Stimulated activated naive B cell treated with anti-CD40 and anti-IgM and Interleukin-4, amounts not matched to agents 10 μg/mL and 1 μg/mL and 100 μg/mL, for 72 hours (primary cell): ENCODE measurements at regions not wholly inside any gene's neighbourhood (a gene's known extent, or its start where the extent isn't known, plus 50 kb on each side); places are given as distances from the start of the nearest gene placed in this dataset.

ENCODE experiments used
- ATAC-seq, 2 donors: fragments of 150-1000 bp; cut with Tn5 transposase; replicated peaks; 2 replicates each; pipeline ENCODE4 v1.10.0; 2021; ENCODE audit warnings: moderate library complexity in 1 of 2
- DNase-seq: peaks from one replicate; pipeline ENCODE4 v3.0.0; 2021
- H3K27ac Mint-ChIP-seq: one replicate; pipeline ENCODE4 v1.8.0; 2022; ENCODE audit warnings: mild to moderate bottlenecking, mixed read lengths
- H3K27me3 Mint-ChIP-seq, 2 donors: one replicate each; pipeline ENCODE4 v1.8.0; 2022; ENCODE audit warnings: mixed read lengths in 2 of 2
- H3K36me3 Mint-ChIP-seq, 2 donors: one replicate each; pipeline ENCODE4 v1.8.0; 2022; ENCODE audit warnings: mixed read lengths in 2 of 2, mild to moderate bottlenecking in 1 of 2
- H3K4me1 Mint-ChIP-seq, 2 donors: one replicate each; pipeline ENCODE4 v1.8.0; 2022; ENCODE audit warnings: mixed read lengths in 2 of 2, mild to moderate bottlenecking in 1 of 2
- H3K4me3 Mint-ChIP-seq, 2 donors: one replicate each; pipeline ENCODE4 v1.8.0; 2022; ENCODE audit warnings: mild to moderate bottlenecking in 2 of 2, mixed read lengths in 2 of 2, moderate library complexity in 1 of 2
- H3K9me3 Mint-ChIP-seq, 2 donors: one replicate each; pipeline ENCODE4 v1.8.0; 2022; ENCODE audit warnings: mixed read lengths in 2 of 2, mild to moderate bottlenecking in 1 of 2

DNA sequence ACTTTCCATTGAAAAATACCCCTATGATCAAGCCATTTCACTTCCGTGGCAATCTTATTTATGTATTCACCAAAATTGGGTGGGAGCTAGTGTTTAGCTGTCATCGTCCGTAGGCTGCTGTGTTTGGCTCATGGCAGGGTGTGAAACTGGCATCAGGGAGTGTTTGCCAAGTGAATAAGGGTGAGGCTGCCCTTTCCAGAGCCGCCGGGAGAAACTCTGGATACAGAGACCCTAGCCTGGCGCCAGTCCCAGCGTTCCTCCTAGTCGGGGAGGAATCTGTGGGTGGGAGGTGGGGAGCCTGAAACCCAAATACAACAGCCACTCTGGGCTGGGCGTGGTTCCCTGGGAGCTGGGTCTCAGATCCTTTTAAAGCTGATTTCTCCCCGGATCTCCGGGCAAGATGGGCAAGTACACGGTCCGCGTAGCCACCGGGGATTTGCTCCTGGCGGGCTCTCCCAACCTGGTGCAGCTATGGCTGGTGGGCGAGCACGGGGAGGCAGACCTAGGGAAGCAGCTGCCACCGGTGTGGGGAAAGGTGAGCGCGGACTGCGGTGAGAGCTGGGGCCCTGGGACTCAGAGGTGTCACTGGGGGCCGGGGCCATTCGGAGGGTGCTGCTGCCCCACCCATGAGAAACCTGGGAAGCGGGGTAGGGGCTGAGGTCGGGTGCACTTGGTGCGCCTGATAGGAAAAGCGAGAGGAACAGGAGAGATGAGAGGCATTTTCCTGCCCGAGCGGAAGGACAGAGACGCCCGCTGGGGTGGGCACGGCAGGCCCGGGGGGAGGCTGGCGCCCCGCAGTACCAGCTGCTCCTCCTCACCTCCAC, 62.1 kb upstream of the TEKT1 start:
- Mint-ChIP-seq H3K27me3 (peaks cover 47 to 57% of the 10 kb centered on the region in 2 donors), H3K36me3 (peaks cover 14 to 27% of the 10 kb centered on the region in 2 donors), H3K4me3 (peak overlapping the region in 1 of 2 donors; percentile 46), H3K9me3 (peaks cover 0 to 3% of the 10 kb centered on the region in 2 donors), H3K4me1 (peaks cover 4 to 6% of the 10 kb centered on the region in 2 donors), H3K27ac (no peak overlapping the region)
- DNase-seq (no peak), ATAC-seq (no peak)

DNA sequence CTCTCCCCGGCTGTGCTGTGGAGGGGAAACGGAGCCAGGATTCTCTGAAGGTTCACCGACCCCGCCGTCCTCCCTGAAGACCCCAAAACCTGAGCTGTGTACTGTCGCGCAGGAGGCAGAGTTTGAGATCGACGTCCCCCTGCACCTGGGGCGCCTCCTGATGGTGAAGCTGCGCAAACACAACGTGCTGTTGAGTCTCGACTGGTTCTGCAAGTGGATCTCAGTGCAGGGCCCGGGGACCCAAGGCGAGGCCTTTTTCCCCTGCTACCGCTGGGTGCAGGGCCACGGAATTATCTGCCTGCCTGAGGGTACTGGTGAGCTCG, 62.6 kb upstream of the TEKT1 start:
- no peak overlapping the region for H3K4me3 Mint-ChIP-seq
- peaks cover 43 to 53% of the 10 kb centered on the region in 2 donors for H3K27me3 Mint-ChIP-seq
- ATAC-seq = no peak
- peaks cover 4 to 6% of the 10 kb centered on the region in 2 donors for H3K4me1 Mint-ChIP-seq
- peaks cover 13 to 23% of the 10 kb centered on the region in 2 donors for H3K36me3 Mint-ChIP-seq
- H3K9me3 Mint-ChIP-seq = peaks cover 0 to 2% of the 10 kb centered on the region in 2 donors
- no peak for DNase-seq
- H3K27ac Mint-ChIP-seq = no peak overlapping the region

DNA sequence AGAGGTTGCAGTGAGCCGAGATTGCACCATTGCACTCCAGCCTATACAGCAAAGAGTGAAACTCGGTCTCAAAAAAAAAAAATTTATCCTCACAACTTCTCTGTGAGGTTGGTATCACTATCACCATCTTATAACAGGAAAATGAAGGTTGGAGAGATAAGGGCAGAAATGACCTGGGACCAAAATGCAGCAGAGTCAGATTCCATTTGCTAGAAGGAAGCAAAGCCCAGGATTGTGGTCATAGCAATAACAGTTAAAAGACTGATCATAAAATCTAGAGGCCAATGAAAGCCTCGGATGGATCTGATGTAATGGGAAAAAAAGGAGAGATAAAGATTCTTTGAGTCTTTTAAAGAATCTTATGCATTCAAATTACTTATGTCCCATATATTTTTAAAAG, 69.6 kb upstream of the TEKT1 start:
- DNase-seq (no peak), ATAC-seq (no peak)
- Mint-ChIP-seq H3K36me3 (peaks cover 8 to 25% of the 10 kb centered on the region in 2 donors), H3K9me3 (no peaks in the 10 kb centered on the region), H3K4me1 (no peaks in the 10 kb centered on the region), H3K27me3 (peaks cover 12 to 21% of the 10 kb centered on the region in 2 donors), H3K4me3 (no peak overlapping the region), H3K27ac (no peak overlapping the region)

DNA sequence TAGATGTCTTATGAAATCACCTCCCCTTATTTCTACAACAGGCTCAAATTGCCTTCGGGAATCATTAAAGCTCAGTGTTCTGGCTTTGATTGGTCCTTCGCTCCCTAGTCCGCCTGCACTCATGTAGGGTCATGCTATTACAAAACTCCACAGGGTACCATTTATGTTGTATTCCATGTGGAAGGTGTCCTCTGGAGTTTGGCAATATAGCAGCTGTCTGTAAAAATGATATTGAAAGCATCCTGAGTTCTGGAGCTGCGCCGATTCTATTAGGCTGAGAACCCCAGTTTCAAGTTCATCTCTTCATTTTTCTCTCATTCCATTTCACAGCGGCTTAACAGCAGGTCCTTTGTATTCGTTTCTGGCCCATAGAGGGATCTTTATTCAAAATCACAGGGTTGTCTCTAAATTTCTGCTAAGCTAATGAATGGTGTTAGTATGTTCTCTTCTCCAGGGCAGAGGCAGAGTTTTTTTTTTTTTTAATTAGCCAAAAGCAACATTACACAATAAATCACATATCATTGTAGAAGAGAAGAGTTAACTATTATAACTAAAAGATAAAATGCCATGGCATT, 71.9 kb upstream of the TEKT1 start:
- no peak overlapping the region for H3K27ac Mint-ChIP-seq
- H3K27me3 Mint-ChIP-seq = peaks cover 0 to 8% of the 10 kb centered on the region in 2 donors
- H3K4me3 Mint-ChIP-seq = no peak overlapping the region
- peaks cover 0 to 9% of the 10 kb centered on the region in 2 donors for H3K36me3 Mint-ChIP-seq
- no peak for ATAC-seq
- DNase-seq = no peak
- H3K4me1 Mint-ChIP-seq = no peaks in the 10 kb centered on the region
- H3K9me3 Mint-ChIP-seq = no peaks in the 10 kb centered on the region

DNA sequence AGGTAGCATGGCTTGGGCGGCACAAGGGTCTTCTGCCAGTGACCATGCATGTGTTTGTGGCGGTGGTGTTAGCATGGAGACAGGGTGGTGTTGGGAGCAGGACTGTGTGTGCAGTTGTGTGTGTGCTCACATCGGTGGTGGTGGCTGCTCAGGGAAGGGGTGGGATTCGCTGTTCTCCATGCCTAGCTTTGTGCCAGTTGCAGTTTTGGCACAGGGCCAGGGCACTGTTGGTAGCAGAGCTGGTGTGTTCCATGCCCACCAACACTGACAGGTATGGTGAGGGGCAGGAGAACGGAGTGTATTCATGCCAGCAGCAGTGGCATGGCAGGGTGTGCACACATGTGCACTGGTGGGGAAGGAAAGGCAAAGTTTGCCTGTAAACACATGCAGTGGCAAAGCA, 77.3 kb upstream of the TEKT1 start:
- DNase-seq = no peak
- no peaks in the 10 kb centered on the region for H3K9me3 Mint-ChIP-seq
- ATAC-seq = no peak
- peaks cover 3 to 5% of the 10 kb centered on the region in 2 donors for H3K36me3 Mint-ChIP-seq
- peaks cover 12 to 22% of the 10 kb centered on the region in 2 donors for H3K4me1 Mint-ChIP-seq
- H3K4me3 Mint-ChIP-seq = no peak overlapping the region
- peaks cover 13 to 20% of the 10 kb centered on the region in 2 donors for H3K27me3 Mint-ChIP-seq
- H3K27ac Mint-ChIP-seq = no peak overlapping the region

DNA sequence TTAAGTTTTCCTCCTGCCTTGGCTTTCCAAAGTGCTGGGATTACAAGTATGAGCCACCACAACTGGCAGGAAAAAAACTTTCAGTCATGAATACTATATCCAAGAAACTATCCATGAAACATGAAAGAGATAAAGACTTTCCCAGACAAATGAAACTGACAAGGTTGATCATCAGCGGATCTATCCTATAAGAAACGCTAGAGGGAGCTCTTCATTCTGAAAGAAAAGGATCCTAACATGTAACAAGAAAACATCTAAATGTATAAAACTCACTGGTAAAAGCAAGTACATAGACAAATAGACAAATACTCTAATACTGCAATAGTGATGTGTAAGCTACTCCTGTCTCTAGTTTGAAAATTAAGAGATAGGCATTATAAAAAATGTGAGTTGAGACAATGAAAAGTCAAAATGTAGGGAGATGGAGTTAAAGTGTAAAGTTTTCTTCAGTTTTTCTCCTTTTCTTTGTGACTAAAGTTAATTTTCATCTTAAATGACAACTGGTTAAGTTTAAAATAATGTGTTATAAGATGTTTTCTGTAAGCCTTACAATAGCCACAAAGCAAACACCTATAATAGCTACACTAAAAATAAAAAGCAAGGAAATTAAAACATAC, 79.6 kb upstream of the TEKT1 start:
- Mint-ChIP-seq H3K4me1 (peaks cover 16 to 28% of the 10 kb centered on the region in 2 donors), H3K36me3 (peaks cover 3 to 5% of the 10 kb centered on the region in 2 donors), H3K9me3 (no peaks in the 10 kb centered on the region), H3K4me3 (no peak overlapping the region), H3K27ac (no peak overlapping the region), H3K27me3 (peaks cover 28 to 34% of the 10 kb centered on the region in 2 donors)
- DNase-seq (no peak), ATAC-seq (no peak)

DNA sequence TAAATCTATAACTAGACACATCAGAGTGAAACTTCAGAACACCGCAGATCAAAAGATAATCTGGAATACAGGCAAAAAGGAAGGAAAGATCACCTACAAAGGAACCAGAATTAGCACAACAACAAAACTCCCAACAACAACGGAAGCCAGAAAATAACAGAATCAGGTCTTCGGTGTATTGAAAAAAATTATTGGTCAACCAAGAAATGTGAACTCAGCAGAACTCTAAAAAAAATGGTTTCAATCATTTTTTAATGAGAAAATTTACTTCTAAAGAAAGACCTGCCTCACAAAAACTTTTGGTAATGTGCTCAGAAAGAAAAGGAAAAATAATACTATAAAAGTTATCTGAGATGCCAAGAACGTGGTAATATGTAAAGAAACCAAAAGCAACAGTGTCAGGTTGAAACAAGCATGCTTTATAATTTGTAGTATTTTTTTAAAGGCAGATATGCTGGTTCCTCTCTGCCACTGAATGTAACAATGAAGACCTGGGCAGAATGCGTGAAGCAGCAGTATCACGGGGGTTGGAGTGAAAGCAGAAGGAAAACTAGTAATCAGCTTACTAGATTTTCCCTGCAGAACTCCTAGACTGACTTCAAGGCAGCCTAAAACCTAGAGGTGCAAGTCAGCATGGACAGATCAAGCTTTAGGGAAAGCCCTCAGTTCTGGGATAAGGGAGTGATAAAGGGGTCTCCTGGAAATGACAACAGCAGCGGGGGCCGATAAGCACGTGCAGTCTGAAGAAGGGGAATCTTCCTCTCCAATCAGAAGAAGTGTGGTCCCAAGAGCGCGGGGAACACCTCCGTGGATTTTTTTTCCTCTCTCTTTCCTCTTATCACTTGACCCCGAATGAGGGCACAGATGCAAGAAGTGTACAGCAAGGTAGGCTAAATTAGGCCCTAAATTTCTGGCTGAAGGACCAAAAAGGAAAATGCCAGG, 80.9 kb upstream of the TEKT1 start:
- ATAC-seq = peak; percentile 60 to 71
- Mint-ChIP-seq H3K9me3 (no peaks in the 10 kb centered on the region), H3K27me3 (peaks cover 32 to 40% of the 10 kb centered on the region in 2 donors), H3K4me3 (no peak overlapping the region), H3K36me3 (peaks cover 3 to 5% of the 10 kb centered on the region in 2 donors), H3K27ac (no peak overlapping the region), H3K4me1 (peaks cover 16 to 28% of the 10 kb centered on the region in 2 donors)
- no peak for DNase-seq

DNA sequence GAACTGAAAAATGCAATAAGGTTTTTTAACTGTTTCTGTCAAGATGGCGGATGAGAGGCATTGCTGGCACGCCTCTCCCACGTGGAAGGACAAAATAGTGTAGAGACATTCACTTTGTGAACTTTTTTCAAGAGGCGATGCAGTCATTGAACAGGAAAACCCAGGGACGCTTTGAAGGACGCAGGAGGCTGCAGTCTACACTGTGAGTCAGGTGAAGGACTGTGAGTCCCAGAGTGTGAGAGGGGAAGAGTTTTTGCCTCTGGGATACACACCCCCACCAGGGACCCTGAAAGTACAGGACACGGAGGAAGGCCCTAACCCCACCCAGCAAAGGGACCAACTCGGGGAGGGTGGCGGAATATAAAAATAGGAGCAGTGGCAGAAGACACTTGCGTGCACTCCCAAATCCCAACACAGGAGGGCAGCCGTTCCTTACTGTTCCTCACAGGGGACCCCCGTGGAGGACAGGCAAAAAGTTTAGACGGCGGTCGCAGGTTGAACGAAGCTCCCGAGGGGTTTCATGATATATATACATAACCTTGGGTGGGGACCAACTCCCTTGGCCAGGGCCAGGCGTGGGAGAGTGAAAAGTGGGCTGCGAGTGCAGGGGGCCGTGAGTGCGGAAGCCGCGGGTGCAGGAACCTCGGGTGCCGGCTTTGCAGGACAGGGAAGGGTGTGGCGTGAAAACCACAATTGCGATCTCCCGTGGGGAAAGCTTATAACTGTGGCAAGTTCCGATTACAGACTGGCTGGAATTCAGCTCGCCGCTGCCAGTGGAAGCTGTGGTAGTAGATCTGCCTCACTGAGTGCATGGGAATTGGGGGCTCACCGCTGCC, 82.0 kb upstream of the ALOX12 start:
- peak overlapping the region; percentile 78 for H3K27ac Mint-ChIP-seq
- peak; percentile 77 to 80 for ATAC-seq

DNA sequence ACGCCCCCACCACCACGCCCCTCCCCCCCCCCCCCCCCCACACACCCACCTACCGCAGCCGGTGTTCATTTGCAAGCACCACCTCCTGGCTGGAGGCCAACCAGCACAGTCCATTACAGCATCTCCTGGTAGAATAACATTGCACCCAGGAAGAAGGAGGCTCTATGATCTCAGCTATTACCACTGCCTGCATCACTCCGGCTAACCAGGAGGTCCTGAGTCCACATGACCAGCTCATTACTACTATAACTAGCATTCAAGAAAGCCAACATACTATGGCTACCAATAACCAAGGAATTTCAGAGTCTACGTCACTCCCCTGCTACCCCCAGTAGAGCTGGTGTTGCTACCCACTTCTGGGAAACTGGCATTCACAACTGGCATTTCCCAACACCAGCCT, 81.1 kb upstream of the ALOX12 start:
- ATAC-seq = no peak
- no peaks in the 10 kb centered on the region for H3K9me3 Mint-ChIP-seq
- H3K27ac Mint-ChIP-seq = no peak overlapping the region
- H3K36me3 Mint-ChIP-seq = no peaks in the 10 kb centered on the region
- DNase-seq = no peak
- peaks cover 25 to 40% of the 10 kb centered on the region in 2 donors for H3K27me3 Mint-ChIP-seq
- no peak overlapping the region for H3K4me3 Mint-ChIP-seq
- peaks cover 16 to 28% of the 10 kb centered on the region in 2 donors for H3K4me1 Mint-ChIP-seq

More for the DNA sequence above, 82.0 kb upstream of the ALOX12 start:
- peak; percentile 43 for DNase-seq
- peaks cover 28 to 40% of the 10 kb centered on the region in 2 donors for H3K27me3 Mint-ChIP-seq
- H3K4me1 Mint-ChIP-seq = peaks cover 16 to 28% of the 10 kb centered on the region in 2 donors
- H3K36me3 Mint-ChIP-seq = peaks cover under 1 to 2% of the 10 kb centered on the region in 2 donors
- peak overlapping the region; percentile 84 to 85 for H3K4me3 Mint-ChIP-seq
- H3K9me3 Mint-ChIP-seq = no peaks in the 10 kb centered on the region

DNA sequence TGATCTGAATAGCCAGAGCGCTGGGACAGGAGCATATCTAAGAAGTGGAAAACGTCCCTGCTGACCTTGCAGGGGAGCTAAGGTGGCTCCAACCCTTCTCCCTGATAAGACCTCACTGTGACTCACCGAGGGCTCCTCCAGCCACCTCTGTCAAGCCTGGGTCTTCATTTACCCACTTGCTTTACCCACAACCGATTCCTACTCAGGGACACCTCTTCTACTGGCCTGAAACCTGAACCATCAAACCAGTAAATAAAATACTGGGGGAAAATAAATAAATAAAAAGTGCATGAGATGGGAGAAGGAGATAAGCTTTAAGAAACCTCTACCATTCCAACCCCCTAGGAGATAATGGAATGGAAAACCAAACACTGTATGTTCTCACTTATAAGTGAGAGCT, 80.2 kb upstream of the ALOX12 start:
- Mint-ChIP-seq H3K4me3 (no peak overlapping the region), H3K4me1 (peaks cover 16 to 28% of the 10 kb centered on the region in 2 donors), H3K27ac (no peak overlapping the region), H3K9me3 (no peaks in the 10 kb centered on the region), H3K36me3 (no peaks in the 10 kb centered on the region), H3K27me3 (peaks cover 25 to 40% of the 10 kb centered on the region in 2 donors)
- no peak for DNase-seq
- ATAC-seq = no peak

DNA sequence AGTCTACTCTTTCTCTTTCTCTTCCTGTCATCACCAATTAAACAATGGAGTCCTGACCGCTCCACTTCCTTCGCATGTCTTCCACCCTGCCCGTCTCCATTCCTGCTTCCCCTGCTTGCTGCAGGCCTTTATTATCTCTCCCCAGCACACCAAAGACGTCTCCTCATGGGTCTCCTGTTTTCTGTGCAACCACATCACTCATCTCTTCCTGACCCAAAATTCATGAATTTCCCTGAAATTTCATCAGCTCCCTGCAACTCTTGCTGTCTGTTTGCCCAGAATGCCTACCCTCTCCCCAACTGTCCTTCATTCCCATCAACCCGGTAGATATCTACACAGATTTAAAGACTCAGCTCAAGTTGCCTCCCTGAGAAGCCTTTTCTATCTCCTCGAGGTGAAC, 76.7 kb upstream of the ALOX12 start:
- no peak for DNase-seq
- no peak overlapping the region for H3K27ac Mint-ChIP-seq
- H3K36me3 Mint-ChIP-seq = peaks cover 4% of the 10 kb centered on the region in 2 donors
- peaks cover 8 to 23% of the 10 kb centered on the region in 2 donors for H3K27me3 Mint-ChIP-seq
- no peaks in the 10 kb centered on the region for H3K9me3 Mint-ChIP-seq
- H3K4me1 Mint-ChIP-seq = peaks cover 1 to 19% of the 10 kb centered on the region in 2 donors
- no peak overlapping the region for H3K4me3 Mint-ChIP-seq
- ATAC-seq = no peak

DNA sequence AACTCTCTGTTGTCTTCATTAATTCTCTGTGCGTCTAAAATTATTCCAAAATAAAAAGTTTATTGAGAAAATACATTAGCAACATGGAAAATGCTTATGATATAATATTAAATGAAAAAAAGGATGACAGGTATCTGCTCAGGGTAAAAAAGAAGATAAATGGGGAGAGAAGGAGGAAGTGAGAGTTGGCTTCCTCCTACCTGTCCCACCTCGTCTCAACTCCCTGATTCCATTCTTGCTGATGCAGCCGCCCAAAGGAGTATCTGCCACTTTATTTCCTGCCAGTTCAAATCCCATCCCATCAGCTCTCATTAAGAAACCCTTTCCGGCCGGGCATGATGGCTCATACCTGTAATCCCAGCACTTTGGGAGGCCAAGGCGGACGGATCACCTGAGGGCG, 72.5 kb upstream of the ALOX12 start:
- Mint-ChIP-seq H3K36me3 (peaks cover 4 to 10% of the 10 kb centered on the region in 2 donors), H3K27ac (no peak overlapping the region), H3K4me1 (peaks cover 3 to 21% of the 10 kb centered on the region in 2 donors), H3K27me3 (no peaks in the 10 kb centered on the region), H3K9me3 (no peaks in the 10 kb centered on the region), H3K4me3 (no peak overlapping the region)
- ATAC-seq (no peak), DNase-seq (no peak)

DNA sequence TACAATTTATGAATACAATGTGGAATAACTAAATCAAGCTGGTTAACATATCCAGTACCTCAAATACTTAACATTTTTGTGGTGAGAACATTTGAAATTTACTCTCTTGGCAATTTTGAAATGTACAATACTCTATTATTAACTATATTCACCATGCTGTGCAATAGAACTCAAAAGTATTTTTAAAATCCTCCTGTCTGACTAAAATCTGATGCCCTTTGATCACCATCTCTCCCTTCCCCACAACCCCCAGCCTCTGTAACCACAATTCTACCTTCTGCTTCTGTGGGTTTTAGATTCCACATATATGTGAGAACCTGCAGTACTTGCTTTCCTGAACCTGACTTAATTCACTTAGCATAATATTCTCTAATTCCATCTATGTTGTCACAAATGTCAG, 71.6 kb upstream of the ALOX12 start:
- Mint-ChIP-seq H3K27ac (no peak overlapping the region), H3K4me1 (peaks cover 3 to 21% of the 10 kb centered on the region in 2 donors), H3K36me3 (peaks cover 4 to 10% of the 10 kb centered on the region in 2 donors), H3K27me3 (peaks cover 0 to 4% of the 10 kb centered on the region in 2 donors), H3K4me3 (no peak overlapping the region), H3K9me3 (no peaks in the 10 kb centered on the region)
- peak in 1 of 2 donors; percentile 45 for ATAC-seq
- DNase-seq = no peak
